ENCODE measurements at regions not wholly inside any gene's neighbourhood (a gene's known extent, or its start where the extent isn't known, plus 50 kb on each side); places are given as distances from the start of the nearest gene placed in this dataset.
A peak's percentile ranks its signal among the peaks of the same experiment; 100 is the strongest.

DNA sequence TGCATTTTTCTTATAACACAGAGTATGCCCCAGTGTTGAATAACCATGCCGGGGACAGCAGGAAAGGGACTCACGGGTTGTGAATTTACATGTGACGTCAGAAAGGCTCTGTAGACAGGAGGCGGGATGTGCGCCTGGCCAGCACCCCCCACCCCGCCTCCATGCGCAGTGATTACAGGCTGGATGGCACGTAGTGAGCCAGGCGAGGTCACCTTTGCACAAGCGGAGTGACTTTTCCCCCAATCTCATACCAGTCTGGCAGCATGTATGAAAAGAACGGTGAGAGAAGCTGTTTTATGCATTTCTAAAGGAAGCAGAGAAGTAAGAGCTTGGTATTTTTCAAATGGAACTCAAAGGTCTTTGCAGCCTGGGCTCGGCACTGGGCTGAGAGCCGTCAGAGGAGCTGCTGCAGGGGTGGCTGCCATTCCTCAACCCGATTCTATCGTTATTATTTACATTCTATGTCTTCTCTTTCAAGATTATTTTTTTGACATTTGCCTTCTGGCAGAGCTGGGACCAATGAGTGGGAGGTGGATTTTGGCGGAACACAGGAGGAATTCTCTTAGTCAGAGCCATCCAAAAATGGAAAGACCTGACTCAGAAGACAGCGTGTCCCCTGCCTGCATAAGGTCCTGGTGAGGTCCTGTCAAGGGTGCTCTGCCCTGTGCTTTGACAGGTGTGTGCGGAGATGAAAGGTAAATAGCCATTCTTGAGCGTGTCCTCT is 115.6 kb upstream of the SLC45A1 start:
- DNase-seq, result no peak

GRCh38 chr1:8201331-8201861 is 116.5 kb upstream of the SLC45A1 start:
- no peak for DNase-seq

GRCh38 chr1:8200317-8201115 is 117.4 kb upstream of the SLC45A1 start:
- DNase-seq, result no peak

- DNase-seq, result no peak
These were observed 119.4 kb upstream of the SLC45A1 start for GRCh38 chr1:8198522-8198921.

DNA sequence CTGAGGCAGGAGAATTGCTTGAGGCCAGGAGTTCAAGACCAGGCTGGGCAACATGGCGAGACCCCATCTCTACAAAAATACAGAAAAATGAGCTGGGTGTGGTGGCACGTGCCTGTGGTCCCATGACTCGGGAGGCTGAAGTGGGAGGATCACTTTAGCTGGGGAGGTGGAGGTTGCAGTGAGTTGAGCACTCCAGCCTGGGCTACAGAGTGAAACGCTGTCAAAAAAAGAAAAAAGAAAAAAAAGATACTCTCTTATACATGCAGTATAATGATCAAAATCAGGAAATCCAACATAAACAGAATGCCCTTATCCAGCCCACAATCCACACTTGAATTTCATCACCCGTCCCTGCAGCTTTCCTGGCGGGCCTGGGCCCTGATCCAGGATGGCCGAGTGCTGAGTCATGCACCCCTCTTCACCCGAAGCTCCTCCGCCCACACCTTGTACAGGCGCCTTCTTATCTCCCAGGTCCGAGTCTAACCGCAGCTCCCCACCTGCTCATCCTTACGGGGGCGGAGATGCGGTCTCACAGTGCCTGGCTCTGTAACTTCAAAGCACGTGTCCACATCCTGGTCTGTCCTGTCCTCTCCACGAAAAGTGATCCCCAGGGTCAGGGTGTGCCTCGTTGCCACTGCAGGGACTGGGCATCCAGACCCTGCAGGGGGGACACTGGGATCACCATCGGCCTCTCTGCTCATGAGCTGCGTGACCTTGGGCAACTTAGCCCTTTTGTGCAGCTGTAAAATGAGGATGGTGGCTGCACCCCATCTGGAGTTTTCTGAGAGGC is 120.2 kb upstream of the SLC45A1 start:
- peak; percentile 88 for DNase-seq

GRCh38 chr1:8194481-8195227 is 123.3 kb upstream of the SLC45A1 start:
- DNase-seq, result no peak

- DNase-seq, result no peak
These were observed 124.0 kb upstream of the SLC45A1 start for GRCh38 chr1:8193840-8194406.

- DNase-seq, result no peak
These were observed 126.4 kb upstream of the SLC45A1 start for GRCh38 chr1:8191474-8191873.

DNA sequence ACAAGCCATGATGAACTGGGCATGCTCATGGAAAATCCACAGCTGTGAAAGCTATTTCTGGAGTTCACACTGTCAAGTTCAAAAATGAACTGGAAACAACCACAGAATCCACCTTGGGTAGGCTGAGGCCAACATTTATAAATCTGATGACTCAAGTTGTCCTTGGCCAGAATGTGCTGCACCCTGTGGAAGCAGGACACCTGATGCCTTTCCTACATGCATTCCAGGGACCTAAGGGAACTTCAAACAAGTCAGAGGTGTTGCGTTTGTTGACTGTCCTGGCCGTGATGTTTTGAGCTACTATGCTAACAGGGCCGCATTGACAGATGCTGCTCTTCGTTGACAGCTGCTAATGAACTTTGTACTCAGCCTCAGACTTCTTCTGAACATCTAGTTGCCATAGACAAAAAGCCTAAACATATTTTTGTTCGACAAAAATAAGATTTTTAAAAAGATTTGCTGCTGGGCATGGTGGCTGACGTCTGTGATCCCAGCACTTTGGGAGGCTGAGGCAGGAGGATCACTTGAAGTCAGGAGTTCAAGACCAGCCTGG is 127.9 kb upstream of the SLC45A1 start:
- DNase-seq, result no peak

GRCh38 chr1:8185400-8185799 is 132.5 kb upstream of the SLC45A1 start:
- no peak for DNase-seq

GRCh38 chr1:8184301-8184700 is 133.6 kb upstream of the SLC45A1 start:
- DNase-seq, result no peak

DNA sequence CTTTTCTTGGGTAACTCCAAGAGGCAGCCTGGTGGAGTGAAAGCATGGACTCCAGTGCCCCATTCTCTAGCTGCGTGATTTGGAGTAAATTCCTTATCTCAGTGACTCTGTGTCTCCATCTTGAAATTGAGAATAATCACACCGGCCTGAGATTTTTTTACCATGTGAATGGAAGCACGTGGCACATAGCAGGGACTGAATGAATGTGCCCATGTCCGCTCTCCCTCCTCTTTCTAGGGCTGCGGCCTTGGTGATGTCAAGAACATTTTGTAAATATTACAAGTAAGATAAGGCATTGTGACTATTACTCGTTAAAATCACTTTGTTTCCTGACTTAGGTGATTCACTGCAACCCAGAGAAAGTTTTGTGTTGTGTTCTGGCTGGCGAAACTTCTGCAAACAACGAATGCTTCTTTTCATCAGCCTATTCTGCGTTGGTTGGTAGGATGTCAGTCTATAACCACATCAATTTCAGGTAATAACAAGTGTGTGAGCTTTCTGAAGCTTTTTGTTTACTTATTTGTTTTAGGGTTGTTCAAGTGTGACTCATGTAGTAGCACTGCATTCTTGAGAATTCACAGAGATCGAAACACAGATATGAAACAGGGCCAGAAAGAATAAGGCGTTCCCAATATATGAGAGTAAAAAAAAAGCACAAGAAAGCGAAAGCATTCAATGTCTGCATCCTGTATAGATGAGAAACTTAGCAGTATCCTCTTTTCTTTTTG is 135.7 kb upstream of the SLC45A1 start:
- DNase-seq, result peak; percentile 64

DNA sequence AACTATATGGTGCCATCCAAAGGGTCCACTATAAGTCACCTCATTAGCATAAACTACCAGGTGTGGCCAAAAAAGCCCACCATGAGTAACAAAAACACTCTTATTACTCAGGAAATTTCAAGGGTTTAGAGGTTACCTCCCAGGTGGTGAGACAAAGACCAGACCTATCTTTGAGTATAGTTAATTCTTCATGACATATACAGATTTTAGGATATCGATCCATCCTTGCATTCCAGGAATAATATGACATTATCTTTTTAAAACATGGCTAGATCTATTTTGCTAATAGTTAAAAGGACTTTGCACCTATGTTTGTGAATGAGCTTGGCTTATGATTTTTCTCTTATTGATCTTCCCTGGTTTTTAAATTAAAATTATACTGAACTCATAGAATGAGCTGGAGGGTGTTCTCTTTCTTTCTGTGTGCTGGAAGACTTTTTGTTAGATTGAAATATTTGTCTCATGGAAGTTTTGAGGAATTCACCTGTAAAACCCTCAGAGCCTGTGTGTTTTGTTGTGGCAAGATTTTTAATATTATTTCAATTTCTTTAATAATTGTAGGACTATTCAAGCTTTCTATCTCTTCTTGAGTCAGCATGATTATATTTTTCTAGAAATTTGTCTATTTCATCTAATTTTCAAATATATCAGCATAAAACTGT is 138.7 kb upstream of the SLC45A1 start:
- no peak for DNase-seq

GRCh38 chr1:8176279-8176678 is 141.6 kb upstream of the SLC45A1 start:
- DNase-seq, result no peak

DNA sequence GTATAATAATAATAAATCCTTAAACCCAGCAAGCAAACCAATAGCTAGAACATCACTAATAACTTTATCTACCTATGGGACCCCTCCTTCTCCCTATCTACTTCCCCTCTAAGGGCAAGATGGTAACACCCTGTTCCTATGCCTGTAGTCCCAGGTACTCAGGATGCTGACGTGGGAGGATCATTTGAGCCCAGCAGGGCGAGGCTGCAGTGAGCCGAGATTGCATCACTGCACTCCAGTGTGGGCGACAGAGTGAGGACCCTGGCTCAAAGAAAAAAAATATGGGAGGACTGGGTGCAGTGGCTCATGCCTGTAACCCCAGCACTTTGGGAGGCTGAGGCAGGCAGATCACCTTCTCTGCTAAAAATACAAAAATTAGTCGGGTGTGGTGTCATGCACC is 143.1 kb upstream of the SLC45A1 start:
- no peak for DNase-seq

- DNase-seq, result no peak
These were observed 145.8 kb upstream of the ERRFI1 start for GRCh38 chr1:8171751-8172464.

DNA sequence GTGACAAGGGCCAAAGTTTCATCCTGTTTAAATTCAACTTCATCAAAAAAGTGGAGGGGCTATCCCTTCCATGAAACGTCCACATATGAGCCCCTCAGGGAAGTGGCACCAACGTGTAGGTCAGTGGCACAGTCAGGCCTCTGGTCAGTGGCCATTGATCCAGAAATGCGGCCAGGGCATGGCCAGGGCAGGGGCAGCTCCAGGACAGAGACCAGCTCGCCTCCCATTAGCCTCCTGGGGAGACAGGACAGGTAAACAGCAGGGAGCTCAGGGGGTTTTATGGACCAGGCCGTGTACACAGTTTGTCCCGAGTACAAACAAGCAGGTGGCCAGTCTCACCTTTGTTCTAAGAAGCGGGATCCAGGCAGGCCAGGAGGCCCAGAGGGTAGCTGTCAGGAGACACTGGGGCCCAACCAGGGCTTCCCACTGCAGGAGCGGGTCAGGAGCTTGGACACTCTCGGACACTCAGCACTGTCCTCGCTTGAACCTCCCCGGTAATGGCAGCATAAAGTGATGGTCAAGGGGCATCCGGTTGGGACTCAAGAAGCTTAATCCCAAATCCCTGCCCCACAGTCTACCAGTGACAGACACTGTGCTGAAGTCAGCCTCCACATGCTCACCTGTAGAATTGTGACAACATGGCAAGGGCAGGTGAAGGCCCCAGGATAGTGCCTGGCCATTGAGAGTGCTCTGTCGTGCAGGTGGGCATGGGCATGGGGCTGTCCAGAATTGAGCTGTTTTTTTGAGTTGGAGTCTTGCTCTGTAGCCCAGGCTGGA is 144.1 kb upstream of the ERRFI1 start:
- DNase-seq, result no peak

- peak; percentile 97 for DNase-seq
These were observed 143.4 kb upstream of the ERRFI1 start for GRCh38 chr1:8169364-8170058.

Measured in RPMI8226 (cell line).